NCI-H2107 treated with DMSO at 0.1 percent for 48 hours (cell line): ENCODE measurements at regions not wholly inside any gene's neighbourhood (a gene's known extent, or its start where the extent isn't known, plus 50 kb on each side); places are given as distances from the start of the nearest gene placed in this dataset.

ENCODE experiments used
- DNase-seq: peaks from one replicate; lab custom pipeline; 2025; ENCODE audit not compliant: unreplicated experiment; lab: John Stamatoyannopoulos, UW

DNA sequence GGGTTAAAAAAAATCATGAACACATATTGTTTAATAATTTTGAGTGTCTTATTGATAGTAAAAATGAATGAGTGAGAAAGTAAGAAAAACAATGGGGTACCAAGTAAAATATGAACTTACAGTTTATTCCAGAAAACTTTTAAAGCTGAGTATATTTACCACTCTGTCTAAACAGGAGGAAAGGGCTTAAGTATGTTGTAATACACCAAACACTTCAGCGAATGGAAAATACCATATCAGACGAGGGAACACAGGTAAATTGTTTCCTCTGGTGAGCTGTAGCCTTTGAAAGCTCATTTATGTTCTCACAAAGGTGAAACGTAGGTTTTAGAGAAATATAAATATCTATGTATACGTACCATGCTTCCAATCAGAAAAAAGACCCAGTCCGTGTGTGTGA lies 1209.6 kb upstream of the ZEB2 start:
- DNase-seq = no peak

DNA sequence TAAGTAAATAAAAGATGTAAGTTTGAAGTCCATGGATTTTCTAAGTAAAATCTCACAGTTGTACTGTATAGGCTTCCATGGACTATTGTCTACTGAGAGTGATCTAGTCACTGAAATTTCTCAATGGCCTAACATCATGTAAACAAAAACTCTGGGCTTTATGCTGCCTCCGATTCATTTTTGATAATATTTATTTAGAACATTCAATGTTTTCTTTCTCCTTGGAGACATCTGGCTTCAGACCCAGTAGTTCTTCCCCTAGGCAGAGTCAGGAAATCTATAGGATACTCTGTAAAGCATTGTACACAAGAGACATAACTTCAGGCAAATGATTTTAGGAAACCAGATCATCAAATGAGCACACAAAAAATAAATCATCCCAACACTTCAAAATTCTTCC lies 1208.6 kb upstream of the ZEB2 start:
- DNase-seq = no peak

DNA sequence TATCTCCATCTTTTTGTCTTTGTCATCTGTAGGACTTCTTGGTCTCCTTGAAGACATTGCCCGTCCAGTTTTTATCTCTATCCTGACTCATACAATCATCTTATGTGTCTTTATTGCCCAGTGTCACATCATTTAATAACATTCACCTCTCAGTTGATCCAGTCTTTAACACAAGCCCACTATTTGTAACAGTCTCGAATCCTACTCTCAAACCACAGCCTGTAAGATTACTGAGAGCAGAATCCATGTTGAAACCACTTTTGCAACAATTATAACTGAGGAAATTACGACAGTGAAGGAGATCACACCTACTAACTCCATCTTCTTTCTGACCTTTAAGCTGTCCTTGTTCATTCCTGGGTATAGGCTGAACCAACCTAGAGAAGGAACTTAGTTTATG lies 1206.0 kb upstream of the ZEB2 start:
- DNase-seq = no peak

DNA sequence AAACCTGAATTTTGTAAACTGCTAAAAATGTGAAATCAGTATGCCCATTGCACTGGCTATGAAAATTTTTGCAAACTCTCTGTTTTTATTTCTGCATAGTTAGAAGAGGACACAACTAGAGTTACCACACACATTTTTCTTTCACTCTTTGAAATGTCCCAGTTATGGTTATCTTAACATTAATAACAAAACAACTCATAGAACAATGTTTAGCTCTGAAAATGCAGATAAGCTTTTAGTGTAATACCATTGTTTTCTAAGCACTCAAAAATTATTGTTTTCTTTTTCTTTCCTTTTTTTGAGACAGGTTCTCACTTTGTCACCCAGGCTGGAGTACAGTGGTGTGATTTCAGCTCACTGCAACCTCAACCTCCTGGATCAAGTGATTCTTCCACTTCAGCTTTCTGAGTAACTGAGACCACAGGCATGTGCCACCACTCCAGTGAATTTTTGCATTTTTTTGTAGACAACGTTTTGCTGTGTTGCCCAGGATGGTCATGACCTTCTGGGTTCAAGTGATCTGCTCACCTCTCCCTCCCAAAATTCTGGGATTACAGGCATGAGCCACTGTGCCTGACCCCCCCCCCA lies 1204.5 kb upstream of the ZEB2 start:
- no peak for DNase-seq

DNA sequence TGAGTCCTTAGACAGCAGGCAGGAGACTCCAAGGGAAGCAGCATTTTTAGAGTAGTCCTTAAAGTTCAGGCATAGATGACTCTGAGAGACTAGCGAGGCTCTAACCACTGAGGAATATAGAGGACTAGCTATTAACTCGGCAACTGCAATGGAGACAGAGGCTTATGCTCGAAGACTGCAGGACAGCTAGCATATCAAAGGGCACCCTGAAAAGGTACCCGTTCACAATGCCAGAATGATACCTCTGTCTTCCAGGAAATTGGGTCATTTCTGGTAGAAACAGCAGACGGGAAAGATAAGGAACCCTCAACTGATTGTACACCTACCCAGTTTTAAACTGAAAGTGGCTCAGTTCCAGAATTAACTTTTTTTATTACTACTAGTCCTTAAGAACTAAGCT lies 1204.0 kb upstream of the ZEB2 start:
- DNase-seq = no peak

DNA sequence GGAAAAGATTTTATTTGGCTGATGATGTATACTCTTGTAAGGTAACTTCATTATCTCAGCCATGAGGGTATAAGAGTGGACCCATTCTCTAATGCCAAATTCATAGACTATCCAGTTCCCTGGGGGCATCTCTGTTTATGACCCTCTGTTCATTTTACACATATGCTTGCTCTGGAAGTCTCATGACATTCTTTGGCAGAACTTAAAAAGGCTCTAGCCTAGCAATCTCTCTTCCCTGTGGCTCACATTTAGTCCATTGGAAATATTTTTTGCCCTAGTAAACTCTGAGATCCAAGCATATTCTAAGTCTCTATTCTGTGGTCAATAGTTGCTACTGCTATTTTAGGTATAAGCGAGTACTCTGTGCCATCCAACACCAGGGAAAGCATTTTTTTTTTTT lies 1201.8 kb upstream of the ZEB2 start:
- no peak for DNase-seq

DNA sequence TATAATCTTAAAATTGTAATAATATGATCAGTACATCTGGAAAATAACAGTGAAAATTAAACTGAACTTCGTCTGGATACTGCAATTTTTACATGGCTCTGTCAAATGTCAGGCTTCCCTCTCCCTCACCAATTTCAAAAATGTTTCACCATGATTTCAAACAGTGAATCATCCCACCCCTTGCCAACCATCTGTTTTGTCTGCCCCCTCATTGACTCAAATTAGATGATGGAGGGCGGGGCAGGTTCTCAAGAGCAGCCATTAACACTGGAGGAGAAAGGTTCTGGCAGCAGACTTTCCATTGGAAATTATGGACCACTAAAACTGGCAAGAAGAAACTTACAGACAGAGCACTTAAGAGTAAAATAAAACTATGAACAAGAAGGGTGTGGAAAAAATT lies 1195.7 kb upstream of the ZEB2 start:
- DNase-seq = no peak

DNA sequence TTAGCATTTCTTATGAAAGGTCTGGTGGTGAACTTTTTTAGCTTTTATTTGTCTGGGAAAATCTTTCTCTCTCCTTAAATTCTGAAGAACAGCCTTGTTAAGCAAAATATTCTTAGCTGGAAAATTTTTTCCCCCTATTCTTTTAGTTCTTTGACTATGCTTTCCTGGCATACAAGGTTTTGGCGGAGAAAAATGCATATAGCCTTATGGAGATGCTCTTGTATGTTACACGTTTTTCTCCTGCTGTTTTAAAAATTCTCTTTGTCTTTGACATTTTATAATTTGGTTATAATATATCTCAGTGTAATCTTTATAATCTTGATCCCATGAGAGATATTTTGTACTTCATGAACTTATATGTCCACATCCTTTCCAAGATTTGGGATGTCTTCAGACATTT lies 1190.4 kb upstream of the ZEB2 start:
- DNase-seq = no peak

DNA sequence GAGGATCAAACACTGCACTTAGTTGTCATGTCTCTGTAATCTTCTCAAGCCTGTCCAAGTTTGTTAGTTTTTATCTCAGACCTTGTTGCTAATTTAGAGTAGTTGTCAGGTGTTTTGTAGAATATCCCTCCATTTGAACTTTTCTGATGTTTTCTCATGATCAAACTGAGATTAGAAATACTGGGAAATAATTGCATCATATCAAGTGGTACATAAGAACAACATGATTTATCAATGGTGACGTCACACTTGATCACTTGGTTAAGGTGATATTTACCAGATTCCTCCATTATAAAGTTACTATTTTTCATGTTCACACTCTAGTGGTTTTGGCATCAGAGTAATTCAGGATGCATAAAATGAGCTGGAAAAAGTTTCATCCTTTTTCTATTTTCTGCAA lies 1182.4 kb upstream of the ZEB2 start:
- DNase-seq = no peak

DNA sequence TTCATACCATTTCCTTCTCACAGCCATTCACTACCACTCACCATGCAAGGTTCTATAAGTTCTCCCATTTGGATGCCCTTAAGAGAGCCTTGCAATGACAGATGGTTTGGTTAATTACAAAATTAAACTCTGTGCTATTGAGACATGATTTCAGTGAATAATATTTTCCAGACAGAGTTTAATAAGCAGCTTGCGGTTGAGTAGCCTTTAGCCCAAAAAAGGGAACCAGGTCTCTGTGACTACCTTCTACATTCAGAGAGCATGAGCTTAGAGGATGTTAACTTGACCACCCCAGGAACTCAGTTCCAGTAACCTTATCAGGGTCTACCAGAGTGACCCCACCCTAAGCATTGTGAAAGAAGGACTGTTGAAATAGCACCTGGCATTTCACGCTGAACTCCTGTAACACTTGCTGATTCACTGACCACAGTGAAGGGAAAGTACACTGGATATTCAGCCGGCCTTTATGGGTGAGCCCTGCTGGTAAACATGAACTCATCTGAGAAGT lies 1173.1 kb upstream of the ZEB2 start:
- DNase-seq = no peak

DNA sequence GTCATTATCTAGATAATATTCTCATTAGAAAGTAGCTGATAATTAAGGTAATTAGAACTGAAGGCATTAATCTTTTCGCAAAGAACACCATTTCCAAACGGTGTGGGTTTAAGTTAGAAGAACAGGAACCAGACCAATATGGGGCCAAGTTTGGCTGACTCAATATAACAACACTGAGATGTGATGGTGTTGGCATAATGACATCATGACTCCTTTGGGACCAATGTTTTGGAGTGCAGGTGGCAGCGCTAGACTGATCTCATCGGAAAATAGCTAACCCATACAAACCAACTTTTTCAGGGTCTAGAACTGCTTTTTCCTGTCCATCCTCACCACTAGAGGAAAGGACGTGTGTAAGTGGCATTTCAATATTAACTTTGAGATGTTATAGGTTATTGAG lies 1171.7 kb upstream of the ZEB2 start:
- DNase-seq = no peak

DNA sequence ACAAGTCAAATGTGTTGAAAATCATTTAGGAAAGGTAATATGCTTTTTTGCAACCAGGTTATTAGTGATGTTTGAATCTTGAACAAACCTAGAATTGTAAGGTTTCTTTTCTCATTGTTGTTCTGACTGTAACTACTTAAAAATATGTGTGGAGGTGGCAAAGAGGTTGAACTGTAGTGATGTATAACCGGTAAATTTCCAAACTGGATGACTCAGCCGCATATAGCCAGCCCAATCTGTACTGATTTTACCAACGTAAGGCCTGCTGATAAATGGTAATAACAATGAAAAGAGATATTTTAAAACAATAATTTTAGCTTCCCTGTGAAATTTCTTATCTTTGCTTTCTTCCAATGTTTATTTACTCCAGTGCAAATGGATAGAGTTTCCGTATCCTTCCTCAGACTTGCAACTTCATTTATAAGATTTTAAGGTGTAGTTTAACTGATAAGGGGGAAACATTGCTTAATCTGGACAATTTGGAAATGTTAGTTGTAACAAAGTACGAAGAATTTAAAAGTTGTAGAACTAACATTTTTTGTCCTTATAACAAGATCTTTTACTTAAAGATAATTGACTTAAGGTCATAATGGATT lies 1170.4 kb upstream of the ZEB2 start:
- DNase-seq = no peak

DNA sequence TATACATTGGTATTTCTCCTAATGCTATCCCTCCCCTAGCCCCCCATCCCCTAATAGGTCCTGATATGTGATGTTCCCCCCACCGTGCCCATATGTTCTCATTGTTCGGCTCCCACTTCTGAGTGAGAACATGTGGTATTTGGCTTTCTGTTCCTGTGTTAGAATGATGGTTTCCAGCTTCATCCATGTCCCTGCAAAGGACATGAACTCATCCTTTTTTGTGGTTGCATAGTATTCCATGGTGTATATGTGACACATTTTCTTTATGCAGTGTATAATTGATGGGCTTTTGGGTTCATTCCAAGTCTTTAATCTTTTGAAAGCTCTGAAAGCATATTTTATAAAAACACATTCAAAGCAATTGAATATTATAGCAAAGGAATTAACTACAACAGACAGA lies 1169.4 kb upstream of the ZEB2 start:
- DNase-seq = no peak

DNA sequence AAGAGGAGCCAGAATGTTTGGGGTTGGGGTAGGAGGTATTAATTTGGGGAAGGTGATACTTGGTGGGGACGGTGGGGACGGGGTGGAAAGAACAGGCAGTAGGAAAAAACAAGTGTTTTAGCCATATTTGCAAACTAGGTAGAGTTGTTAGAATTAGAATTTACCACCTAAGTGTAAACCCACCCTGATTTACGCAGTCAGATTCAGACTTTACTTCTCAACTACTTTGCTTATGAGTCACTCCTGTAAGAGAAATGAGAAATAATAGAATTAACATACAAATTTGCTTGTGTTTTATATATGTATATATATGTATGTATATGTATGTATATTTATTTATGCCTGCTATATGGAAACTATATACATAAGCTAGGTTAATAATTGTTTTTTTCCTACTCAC lies 1168.2 kb upstream of the ZEB2 start:
- no peak for DNase-seq

DNA sequence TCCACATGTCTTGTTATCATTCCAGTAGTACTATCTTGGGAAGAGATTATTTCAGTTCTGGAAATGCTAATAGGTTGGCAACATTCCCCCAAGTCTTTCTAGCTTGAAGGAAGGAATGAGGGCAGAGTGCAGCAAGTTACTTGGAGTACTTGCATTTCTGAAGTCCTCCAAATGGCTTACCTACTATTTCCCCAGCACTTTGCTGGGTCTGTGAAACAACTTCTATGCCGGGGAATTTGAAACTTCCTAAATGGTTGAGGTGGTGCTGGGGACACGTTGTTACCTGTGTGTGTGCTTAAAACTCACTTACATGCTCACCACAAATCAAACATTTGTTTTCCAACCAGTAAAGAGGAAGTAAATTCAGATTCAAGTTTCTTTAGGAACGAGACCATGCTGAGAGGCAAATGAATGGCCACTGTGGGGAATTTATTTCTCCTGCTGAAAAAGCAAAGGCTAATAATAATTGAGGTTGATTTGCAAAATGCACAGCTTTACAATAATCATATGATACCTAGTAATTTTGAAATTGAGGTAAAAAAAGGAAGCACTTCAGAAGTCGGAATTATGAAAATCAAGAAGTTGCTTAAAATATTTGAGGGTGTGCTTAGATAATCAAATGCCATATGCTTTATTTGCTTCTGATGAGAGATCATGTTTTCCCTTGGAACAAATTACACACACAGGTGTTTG lies 1167.7 kb upstream of the ZEB2 start:
- peak; percentile 13 for DNase-seq

DNA sequence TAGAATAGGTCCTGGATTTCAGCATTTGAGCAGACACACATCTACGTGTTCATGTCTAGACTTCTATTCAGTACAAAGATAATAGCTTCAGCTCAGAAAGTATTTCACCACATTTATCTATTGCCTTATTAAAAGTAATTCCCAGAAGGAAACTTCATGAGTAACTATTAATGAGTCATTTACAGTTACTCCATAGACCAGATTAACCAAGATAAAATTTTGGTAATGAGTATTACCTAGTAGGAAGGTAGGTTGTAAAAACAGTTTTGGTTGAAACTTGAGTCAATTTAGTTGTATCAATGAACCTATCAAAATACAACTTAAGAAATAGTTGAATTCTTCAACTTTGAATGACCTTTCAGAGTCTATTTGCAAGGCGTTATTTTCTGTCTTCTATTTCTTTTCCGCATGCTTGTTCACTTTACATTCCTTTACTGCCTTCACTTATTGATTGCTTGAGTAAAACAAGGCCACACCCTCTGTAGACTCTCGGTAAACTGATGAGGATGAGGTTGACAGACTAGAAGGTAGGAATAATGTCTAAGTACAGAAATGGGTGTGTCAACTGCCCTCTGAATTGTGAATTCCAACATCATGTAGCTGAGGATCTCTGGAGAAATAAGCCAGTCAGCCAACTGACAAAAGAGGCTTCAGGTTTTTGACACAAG lies 1165.6 kb upstream of the ZEB2 start:
- DNase-seq = no peak

DNA sequence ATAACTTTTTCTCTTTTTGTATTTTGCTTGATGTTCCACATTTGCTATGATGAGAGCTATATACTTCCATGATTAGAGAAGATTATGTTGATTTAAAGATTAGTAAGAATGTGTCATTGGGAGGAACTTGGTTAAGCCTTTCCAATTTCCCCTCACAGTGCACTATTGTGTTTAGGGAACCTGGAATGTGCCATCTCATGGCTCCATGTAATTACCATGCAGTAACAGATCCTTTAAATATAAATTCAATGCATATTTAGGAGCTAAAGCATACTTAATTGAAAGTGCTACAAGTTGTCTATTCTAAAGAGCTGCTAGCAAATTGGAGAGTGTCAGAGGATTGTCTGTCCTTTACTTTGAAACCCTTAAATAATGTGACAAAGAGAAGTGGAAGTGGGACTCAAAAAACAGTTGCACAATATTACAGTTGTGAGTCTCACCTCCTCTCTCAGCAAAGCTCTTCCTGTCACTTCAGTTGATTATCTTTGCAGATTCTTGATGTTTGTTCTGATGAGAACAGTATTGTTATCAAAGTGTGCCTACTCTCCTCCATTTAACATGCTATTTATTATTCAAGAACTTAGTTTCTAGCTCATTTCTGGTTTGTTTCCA lies 1162.7 kb upstream of the ZEB2 start:
- no peak for DNase-seq

DNA sequence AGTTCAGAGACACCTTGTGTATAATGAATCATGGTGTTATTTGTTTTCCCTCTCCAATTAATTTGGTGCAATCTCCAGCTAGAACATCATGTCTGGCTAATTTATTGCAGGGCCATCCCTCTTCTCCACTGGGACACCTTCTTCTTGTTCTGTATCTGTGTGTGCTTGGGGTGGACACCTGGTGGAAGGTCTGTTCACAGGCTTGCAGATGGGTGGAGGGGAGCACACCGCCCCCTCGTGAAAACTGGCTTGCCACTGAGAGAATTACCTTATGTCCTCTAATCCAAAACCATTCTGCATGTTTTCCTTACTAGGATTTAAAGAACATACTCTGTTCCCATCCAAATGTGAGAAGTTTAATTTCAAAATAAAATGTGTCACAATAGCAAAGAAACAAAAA lies 1160.4 kb upstream of the ZEB2 start:
- no peak for DNase-seq

DNA sequence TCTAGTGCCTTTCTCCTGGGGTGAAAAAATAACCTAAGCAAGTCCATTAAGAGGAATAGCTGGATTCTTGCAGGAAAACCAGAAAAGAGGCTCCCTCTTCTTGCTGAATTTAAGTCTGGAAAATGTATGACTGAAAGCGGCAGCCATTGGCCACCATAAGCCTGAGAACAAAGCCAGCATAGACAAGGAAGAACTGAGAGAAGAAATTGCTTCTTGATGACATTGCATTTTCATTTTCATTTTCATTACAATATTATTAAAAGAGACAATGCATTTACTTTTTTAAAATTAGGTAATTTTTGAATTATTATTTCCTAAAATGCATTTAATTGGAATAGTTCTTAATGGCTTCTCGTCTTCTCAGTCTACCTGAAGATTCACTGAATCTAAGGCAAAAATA lies 1157.5 kb upstream of the ZEB2 start:
- no peak for DNase-seq

DNA sequence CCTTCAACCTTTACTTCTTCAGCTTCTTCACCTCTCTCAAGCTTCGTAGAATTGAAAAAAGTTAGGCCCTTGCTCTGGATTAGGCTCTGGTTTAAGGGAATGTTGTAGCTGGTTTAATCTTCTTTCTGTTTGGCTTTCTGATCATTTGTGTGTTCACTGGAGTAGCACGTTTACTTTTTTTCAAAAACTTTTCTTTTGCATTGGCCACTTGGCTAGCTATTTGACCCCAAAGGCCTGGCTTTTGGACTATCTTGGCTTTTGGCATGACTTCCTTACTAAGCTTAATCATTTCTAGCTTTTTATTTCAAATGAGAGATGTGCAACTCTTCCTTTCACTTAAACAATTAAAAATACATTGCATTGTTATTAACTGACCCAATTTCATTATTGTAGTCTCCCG lies 1154.8 kb upstream of the ZEB2 start:
- no peak for DNase-seq

DNA sequence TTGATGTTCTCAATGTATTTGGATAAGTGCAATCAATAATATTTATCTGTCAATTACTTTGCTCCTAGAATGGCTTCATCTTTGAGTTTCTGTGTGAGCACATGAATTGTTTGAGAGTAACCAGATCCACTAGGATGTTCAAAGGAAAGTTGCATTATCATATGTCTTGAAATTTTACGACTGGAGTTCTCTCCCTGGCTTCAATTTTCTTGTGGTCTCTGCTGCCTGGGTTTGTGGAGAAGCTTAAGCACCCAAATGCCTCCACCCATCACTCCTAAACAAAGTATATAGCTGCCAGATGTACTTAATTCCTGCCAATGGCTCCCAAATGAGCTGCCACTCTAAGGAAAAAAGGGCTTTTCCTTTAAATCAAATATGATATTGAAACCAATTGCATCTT lies 1149.4 kb upstream of the ZEB2 start:
- DNase-seq = no peak

DNA sequence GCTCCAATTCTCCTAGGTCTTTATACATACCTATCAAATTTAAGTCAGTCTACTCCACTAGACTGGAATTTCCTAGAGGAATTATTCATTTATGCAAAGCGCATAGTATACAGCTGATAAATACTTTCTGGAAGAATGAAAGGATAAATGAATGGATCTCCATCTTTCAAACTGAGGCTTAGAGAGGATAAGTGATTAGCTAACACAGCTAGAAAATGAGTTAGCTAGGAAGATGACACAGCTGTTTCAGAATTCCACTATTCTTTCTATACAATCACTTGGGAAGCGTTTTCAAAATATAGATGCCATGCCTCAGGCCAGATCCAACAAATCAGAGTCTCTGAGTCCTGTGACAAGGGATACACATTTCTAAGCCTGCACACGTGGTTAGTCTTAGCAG lies 1146.6 kb upstream of the ZEB2 start:
- no peak for DNase-seq
